ENCODE measurements at regions not wholly inside any gene's neighbourhood (a gene's known extent, or its start where the extent isn't known, plus 50 kb on each side); places are given as distances from the start of the nearest gene placed in this dataset.
"Not testable (repeated sequence)": the region's sequence is repeated elsewhere in the genome, so short reads cannot be mapped to it uniquely, and the experiment has no call there.

DNA sequence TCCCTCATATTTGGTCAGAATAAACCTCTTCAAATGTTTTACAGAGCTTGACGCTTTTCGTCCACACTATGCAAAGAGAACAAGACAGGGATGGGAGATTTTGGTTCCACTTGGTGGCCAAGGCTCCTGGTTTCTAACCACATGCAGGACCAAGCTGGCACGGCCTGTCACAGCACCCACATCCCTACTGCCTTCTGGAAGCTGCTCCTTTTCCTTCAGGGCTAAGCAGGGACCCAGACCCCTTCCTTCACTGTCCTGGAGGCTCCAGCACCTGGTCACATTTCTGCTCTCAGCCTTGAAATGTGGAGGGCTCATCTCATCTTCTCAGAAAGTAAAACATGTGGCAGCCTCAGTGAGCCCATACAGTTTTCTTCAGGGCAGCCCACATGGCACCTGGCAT, 50.4 kb upstream of the ARHGEF7 start:
- DNase-seq, result no peak

- no peak for DNase-seq
These were observed 52.1 kb upstream of the ARHGEF7 start for GRCh38 chr13:111062966-111063365.

DNA sequence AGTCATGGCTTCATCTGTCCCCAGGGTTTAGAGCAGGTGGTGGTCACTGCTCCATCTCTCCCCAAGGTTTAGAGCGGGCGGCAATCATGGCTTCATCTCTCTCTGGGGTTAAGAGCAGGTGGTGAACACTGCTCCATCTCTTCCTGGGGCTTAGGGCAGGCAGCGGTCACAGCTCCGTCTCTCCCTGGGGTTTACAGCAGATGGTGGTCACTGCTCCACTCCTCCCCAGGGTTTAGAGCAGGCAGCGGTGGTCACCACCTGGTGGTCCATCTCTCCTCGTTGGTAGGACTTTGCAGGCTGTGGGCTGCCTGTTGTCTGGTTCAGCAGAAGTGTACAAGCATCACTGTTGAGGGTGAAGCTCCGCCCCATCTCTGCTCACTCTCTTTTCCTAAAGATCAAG, 52.8 kb upstream of the ARHGEF7 start:
- no peak for DNase-seq

DNA sequence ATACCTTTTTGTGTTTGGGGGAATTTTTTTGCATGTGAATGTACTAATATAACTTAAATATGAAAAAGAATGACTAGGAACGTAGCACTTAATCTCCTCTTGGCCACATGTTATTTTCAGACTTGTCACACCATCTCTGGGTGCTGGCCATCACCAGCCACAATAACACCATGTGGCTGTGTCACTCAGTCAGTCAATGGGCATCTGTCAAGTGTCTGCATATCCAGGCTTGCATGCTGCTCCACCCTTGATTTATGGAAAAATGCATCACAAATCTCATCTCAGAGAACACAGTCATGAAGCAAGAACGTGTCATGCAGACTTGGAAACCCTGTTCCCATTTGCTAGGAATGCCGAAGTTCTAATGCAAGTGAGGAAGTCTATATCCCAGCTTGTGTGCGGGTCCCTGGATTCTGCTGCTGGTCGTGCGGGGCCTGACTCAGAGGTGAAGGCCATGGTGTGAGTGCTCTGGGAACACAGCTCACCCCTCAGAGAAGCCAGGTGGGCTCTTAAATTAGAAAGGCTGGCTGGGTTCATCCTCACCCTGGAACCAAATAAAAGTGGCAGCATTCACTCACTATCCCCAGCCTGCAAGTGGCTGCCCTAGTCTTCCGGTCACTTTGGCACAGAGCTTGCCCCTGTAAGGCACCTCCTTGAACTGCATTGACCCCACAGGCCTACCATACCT, 53.6 kb upstream of the ARHGEF7 start:
- DNase-seq, result no peak

- no peak for DNase-seq
These were observed 54.7 kb upstream of the ARHGEF7 start for GRCh38 chr13:111060237-111060919.

GRCh38 chr13:111058796-111059506, 56.2 kb upstream of the ARHGEF7 start:
- no peak for DNase-seq

DNA sequence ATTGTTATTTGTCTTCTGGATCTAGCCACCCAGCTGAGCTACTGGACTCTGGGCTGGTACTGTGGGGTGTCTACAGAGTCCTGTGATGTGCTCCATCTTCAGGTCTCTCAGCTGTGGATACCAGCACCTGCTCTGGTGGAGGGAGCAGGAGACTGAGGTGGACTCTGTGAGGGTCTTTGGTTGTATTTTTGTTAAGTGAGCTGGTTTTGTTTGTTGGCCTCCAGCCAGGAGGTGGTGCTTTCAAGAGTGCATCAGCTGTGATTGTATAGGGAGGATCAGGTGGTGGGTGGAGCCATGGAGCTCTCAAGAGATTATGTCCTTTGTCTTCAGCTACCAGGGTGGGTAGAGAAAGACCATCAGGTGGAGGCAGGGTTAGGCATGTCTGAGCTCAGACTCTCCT, 56.8 kb upstream of the ARHGEF7 start:
- not testable (repeated sequence) for DNase-seq

GRCh38 chr13:111051726-111052232, 63.3 kb upstream of the ARHGEF7 start:
- not testable (repeated sequence) for DNase-seq

GRCh38 chr13:111051041-111051725, 63.9 kb upstream of the ARHGEF7 start:
- DNase-seq, result no peak

DNA sequence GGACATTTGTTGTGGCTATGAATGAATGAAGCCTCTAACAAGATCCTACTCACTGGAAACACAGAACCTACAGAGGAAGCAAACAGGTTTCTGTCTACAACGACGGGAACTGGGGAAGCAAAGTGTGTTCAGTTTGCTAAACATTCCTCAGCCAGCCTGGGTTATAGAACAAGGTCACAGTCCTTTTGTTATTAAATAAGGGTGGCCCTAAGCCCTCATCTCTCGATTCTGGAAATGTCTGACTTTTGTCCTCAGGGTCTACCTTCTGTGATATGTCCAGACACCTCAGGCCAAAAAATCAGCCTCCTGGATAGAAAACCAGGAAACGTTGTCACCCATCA, 64.6 kb upstream of the ARHGEF7 start:
- no peak for DNase-seq

DNA sequence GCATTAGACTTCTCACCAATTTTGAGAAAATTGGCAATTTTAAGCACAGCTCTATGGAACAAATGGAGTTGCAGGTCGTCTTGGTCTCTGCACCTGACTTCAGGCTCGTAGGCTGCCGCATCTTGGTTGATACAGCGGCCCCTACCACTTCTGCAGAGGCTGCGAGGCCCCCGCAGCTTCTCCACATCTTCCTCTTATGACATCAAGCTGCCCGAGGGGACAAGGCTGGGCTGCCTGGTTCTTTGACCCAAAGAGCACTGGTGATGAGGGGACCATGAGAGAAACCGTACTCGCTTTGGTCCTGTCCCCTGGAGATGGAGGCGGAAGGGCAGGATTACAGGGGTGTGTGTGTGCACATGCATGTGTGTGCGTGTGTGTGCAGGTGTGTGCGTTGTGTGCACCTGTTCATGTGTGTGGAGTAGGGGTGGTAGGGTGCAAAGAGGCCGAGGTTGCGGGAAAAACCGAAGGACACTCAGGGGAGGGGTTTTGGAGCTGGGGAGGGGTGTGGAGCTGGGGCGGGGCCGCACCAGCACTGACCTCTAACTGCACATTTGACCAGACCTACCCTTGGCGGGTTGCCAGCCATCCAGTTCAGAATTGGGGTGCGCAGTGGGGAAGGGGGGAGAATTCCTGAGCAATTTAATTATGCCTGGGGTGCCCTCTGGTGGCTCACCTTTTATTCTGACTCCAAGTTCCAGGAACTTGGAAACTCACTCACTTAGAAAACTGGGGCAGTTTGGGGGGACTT, 65.1 kb upstream of the ARHGEF7 start:
- DNase-seq, result peak; percentile 36

DNA sequence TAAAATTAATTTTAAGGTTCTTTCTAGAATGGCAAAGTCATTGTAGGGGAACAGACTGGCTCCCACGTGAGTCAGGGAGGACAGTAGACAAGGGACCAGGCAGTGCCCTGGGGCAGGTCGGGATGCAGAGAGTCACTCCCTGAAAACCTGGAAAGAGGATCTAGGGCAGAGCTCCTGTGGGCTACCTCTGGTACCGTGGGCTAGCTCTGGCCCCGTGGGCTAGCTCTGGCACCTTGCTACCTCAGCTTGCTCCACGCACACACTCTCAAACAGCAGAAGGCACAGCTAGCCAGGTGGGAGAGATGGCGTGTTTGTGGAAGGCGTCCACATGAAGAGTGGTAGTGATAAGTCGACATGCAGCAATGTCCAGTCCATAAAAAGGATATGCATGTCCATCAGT, 66.7 kb upstream of the ARHGEF7 start:
- no peak for DNase-seq

DNA sequence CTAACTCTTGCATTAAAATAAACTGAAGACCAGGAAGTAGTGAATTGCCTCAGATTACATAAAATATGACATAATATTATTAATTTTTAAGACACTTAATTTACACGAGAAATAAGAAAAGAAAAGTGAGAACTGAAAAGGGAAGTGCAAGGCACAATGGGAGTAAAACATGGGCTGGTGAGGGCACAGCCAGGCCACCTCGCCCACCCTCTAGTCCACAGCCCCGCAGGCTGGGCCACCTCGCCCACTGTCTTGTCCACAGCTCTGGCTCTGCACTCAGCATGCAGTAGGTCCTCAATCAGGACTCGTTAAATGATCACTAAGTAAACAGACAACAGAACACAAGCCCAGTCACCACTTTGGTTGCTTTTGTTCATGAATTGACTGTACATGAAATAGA, 67.8 kb upstream of the ARHGEF7 start:
- no peak for DNase-seq

DNA sequence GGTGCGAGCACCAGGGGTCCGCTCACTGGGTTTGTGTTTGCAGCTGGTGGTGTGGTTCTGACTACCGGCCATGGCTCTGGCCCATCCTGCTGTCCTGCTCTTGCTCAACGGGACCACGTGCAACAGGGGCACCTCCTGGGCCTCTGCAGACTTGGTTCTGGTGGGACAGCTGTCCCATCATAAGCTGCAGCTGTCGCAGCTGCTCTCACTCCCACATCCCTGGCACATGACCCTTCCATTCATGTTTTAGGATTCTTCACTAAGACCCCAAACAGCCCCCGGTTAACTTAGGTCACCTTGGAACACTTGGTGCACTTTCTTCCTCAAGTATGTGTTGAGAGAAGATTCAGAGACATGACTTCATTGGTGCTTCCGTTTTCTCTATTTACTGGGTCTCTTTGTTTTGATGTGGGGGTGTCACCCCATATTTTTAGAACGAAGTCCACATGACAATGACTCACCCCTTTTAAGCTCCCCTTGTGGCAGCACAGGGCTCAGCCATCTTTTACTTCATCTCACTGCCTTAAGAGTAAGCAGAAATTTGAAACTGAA, 68.4 kb upstream of the ARHGEF7 start:
- DNase-seq, result peak; percentile 77

- no peak for DNase-seq
These were observed 69.9 kb upstream of the ARHGEF7 start for GRCh38 chr13:111045170-111045569.

GRCh38 chr13:111044087-111044830, 70.9 kb upstream of the ARHGEF7 start:
- DNase-seq, result no peak

GRCh38 chr13:111043575-111043982, 71.5 kb upstream of the ARHGEF7 start:
- peak; percentile 21 for DNase-seq

- no peak for DNase-seq
These were observed 72.4 kb upstream of the ARHGEF7 start for GRCh38 chr13:111042661-111043226.

DNA sequence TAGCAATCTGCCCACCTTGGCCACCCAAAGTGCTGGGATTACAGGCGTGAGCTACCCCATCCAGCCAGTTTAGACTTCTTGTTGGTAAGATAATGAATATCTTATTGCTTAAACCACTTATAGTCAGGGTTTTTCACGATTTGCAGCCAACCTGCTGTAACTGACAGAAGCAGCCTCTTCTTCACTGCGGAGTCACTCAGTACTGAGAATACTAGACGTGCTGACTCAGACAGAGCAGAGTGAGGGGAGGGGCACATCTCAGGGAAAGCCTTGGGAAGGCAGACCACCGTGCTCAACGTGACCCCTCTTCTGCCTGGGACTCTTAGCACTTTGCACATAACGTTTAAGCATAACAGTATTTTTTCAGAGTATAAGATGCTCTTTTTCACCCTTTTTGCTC, 74.3 kb upstream of the ARHGEF7 start:
- DNase-seq, result no peak

GRCh38 chr13:111039735-111040134, 75.4 kb upstream of the ARHGEF7 start:
- no peak for DNase-seq

GRCh38 chr13:111038887-111039286, 76.2 kb upstream of the ARHGEF7 start:
- DNase-seq, result no peak
